IMR-90 (cell line): ENCODE measurements at regions not wholly inside any gene's neighbourhood (a gene's known extent, or its start where the extent isn't known, plus 50 kb on each side); places are given as distances from the start of the nearest gene placed in this dataset.

Experiments used
- ATAC-seq: fragments of 200-7000 bp; cut with Tn5 transposase; 2 replicates; pipeline ENCODE4 v1.9.1; 2020; ENCODE audit warnings: low read depth, mild to moderate bottlenecking, moderate library complexity
- BruUV-seq: library from RNA; stranded (reverse); fragments of 400-500 nt; replicated peaks from 2 replicates; lab custom pipeline; 2021; lab: Mats Ljungman, UMichigan
- CTCF ChIA-PET: fragments of 300-600 bp; formaldehyde crosslinking; extraction: SDS; loops from one replicate; lab custom pipeline; 2021; ENCODE audit warnings: antibody characterized with exemption; lab: Yijun Ruan, JAX
- POLR2A ChIA-PET: fragments of 300-600 bp; sonication (Branson Sonifier 250); formaldehyde crosslinking; loops from one replicate; lab custom pipeline; 2022; ENCODE audit warnings: antibody characterized with exemption; ENCODE audit not compliant: unreplicated experiment; lab: Charles Lee
- DNase-seq: peaks from one replicate; pipeline ENCODE4 v3.0.0; 2013
- H2AFZ ChIP-seq: replicated peaks from 2 replicates; pipeline ENCODE3; 2013; ENCODE audit warnings: low read length, mild to moderate bottlenecking; ENCODE audit not compliant: poor library complexity
- H2AK5ac ChIP-seq: 2 replicates; pipeline ENCODE4 v1.6.1; 2013; ENCODE audit warnings: low read depth, low read length, inconsistent platforms
- H2AK9ac ChIP-seq: replicated peaks from 2 replicates; pipeline ENCODE3; 2013; ENCODE audit warnings: mild to moderate bottlenecking, low read depth, low read length, moderate library complexity; ENCODE audit not compliant: poor library complexity
- H2BK120ac ChIP-seq: 2 replicates; pipeline ENCODE4 v1.6.1; 2013; ENCODE audit warnings: low read depth, low read length, inconsistent platforms
- H2BK15ac ChIP-seq: 3 replicates; pipeline ENCODE4 v1.6.1; 2013; ENCODE audit warnings: low read depth, low read length, inconsistent platforms
- H2BK20ac ChIP-seq: 2 replicates; pipeline ENCODE4 v1.6.1; 2013; ENCODE audit warnings: low read depth, mild to moderate bottlenecking, inconsistent platforms, low read length, moderate library complexity
- H2BK5ac ChIP-seq: 2 replicates; pipeline ENCODE4 v1.6.1; 2013; ENCODE audit warnings: mild to moderate bottlenecking, low read depth, low read length, inconsistent platforms; ENCODE audit not compliant: poor library complexity, severe bottlenecking
- H3K14ac ChIP-seq: replicated peaks from 2 replicates; pipeline ENCODE4 v1.6.1; 2013; ENCODE audit warnings: low read depth, low read length, inconsistent platforms
- H3K18ac ChIP-seq: 2 replicates; pipeline ENCODE4 v1.6.1; 2013; ENCODE audit warnings: low read depth, low read length, control low read depth
- H3K23ac ChIP-seq: 2 replicates; pipeline ENCODE4 v1.6.1; 2013; ENCODE audit warnings: low read depth, low read length, inconsistent platforms
- H3K27ac ChIP-seq: 2 replicates; pipeline ENCODE4 v1.5.1; 2013; ENCODE audit warnings: mild to moderate bottlenecking, control low read depth, low read length; ENCODE audit not compliant: insufficient read depth
- H3K27me3 ChIP-seq: 2 replicates; pipeline ENCODE4 v1.6.1; 2013; ENCODE audit warnings: low read length; ENCODE audit not compliant: control insufficient read depth, insufficient read depth
- H3K36me3 ChIP-seq: 2 replicates; pipeline ENCODE4 v1.6.1; 2013; ENCODE audit warnings: low read length, mixed read lengths; ENCODE audit not compliant: control insufficient read depth, insufficient read depth
- H3K4ac ChIP-seq: 2 replicates; pipeline ENCODE4 v1.6.1; 2013; ENCODE audit warnings: low read depth, low read length, inconsistent platforms
- H3K4me1 ChIP-seq: 2 replicates; pipeline ENCODE4 v1.6.1; 2013; ENCODE audit warnings: low read length, mixed read lengths; ENCODE audit not compliant: control insufficient read depth, insufficient read depth
- H3K4me2 ChIP-seq: 2 replicates; pipeline ENCODE4 v1.6.1; 2013; ENCODE audit warnings: low read depth, mild to moderate bottlenecking, control low read depth, low read length, moderate library complexity
- H3K4me3 ChIP-seq: 2 replicates; pipeline ENCODE4 v1.5.1; 2013; ENCODE audit warnings: low read depth, mild to moderate bottlenecking, control low read depth, low read length, moderate library complexity; ENCODE audit not compliant: insufficient read depth
- H3K56ac ChIP-seq: 2 replicates; pipeline ENCODE4 v1.6.1; 2013; ENCODE audit warnings: low read length, inconsistent platforms; ENCODE audit not compliant: insufficient read depth; ENCODE audit errors: extremely low read depth
- H3K79me1 ChIP-seq, 2 experiments: 2 replicates each; pipeline ENCODE4 v1.6.1; 2013; ENCODE audit warnings: low read length in 2 of 2, inconsistent platforms in 1 of 2, low read depth in 1 of 2
- H3K9ac ChIP-seq: 2 replicates; pipeline ENCODE4 v1.6.1; 2013; ENCODE audit warnings: low read depth, low read length, control low read depth
- H3K9me1 ChIP-seq: 2 replicates; pipeline ENCODE4 v1.6.1; 2013; ENCODE audit warnings: low read length, inconsistent platforms; ENCODE audit not compliant: insufficient read depth
- H3K9me3 ChIP-seq: 2 replicates; pipeline ENCODE4 v1.6.1; 2013; ENCODE audit warnings: low read length; ENCODE audit not compliant: control insufficient read depth, insufficient read depth
- H4K20me1 ChIP-seq: 2 replicates; pipeline ENCODE4 v1.6.1; 2013; ENCODE audit warnings: low read length, inconsistent platforms; ENCODE audit not compliant: insufficient read depth
- H4K5ac ChIP-seq: 2 replicates; pipeline ENCODE4 v1.6.1; 2013; ENCODE audit warnings: mild to moderate bottlenecking, low read depth, low read length, control low read depth
- H4K8ac ChIP-seq, 2 experiments: 2 replicates each; pipeline ENCODE4 v1.6.1; 2013; ENCODE audit warnings: low read depth in 2 of 2, low read length in 2 of 2, control low read depth in 1 of 2, inconsistent platforms in 1 of 2
- H4K91ac ChIP-seq: 2 replicates; pipeline ENCODE4 v1.6.1; 2013; ENCODE audit warnings: low read depth, low read length, inconsistent platforms; ENCODE audit not compliant: insufficient read depth
- BHLHE40 ChIP-seq: fragments of 150-350 bp; IDR thresholded peaks from 2 replicates; pipeline ENCODE4 v1.6.1; 2016; ENCODE audit warnings: mild to moderate bottlenecking, low read depth, low read length
- CHD1 ChIP-seq: IDR thresholded peaks from 2 replicates; pipeline ENCODE4 v1.6.1; 2012; ENCODE audit warnings: low read depth, low read length, improper control_type of control experiment
- CTCF ChIP-seq: conservative IDR thresholded peaks from 2 replicates; pipeline ENCODE4 v1.5.1; 2012; ENCODE audit warnings: mild to moderate bottlenecking, low read depth, low read length, improper control_type of control experiment
- FOS ChIP-seq: fragments of 150-350 bp; IDR thresholded peaks from 2 replicates; pipeline ENCODE4 v1.6.1; 2016; ENCODE audit warnings: low read depth, low read length
- MAFK ChIP-seq: IDR thresholded peaks from 2 replicates; pipeline ENCODE4 v1.6.1; 2012; ENCODE audit warnings: low read depth, low read length, improper control_type of control experiment
- MXI1 ChIP-seq: IDR thresholded peaks from 2 replicates; pipeline ENCODE4 v1.6.1; 2012; ENCODE audit warnings: low read depth, mild to moderate bottlenecking, low read length, moderate library complexity, borderline replicate concordance
- NFE2L2 ChIP-seq: fragments of 150-350 bp; IDR thresholded peaks from 2 replicates; pipeline ENCODE4 v1.6.1; 2016; ENCODE audit warnings: low read depth, mild to moderate bottlenecking, low read length
- POLR2A ChIP-seq: IDR thresholded peaks from 2 replicates; pipeline ENCODE4 v1.6.1; 2012; ENCODE audit warnings: mild to moderate bottlenecking, low read depth, low read length
- RAD21 ChIP-seq: IDR thresholded peaks from 2 replicates; pipeline ENCODE4 v1.6.1; 2012; ENCODE audit warnings: low read length, improper control_type of control experiment
- RCOR1 ChIP-seq: IDR thresholded peaks from 2 replicates; pipeline ENCODE4 v1.6.1; 2012; ENCODE audit warnings: mild to moderate bottlenecking, low read length, improper control_type of control experiment; ENCODE audit not compliant: insufficient replicate concordance
- RFX5 ChIP-seq: IDR thresholded peaks from 2 replicates; pipeline ENCODE4 v1.8.0; 2012; ENCODE audit warnings: low read depth, mild to moderate bottlenecking, low read length, moderate library complexity
- SMC3 ChIP-seq: fragments of 150-350 bp; IDR thresholded peaks from 2 replicates; pipeline ENCODE4 v1.6.1; 2016; ENCODE audit warnings: low read depth, mild to moderate bottlenecking, antibody characterized with exemption, low read length, moderate library complexity
- USF2 ChIP-seq: fragments of 150-350 bp; IDR thresholded peaks from 2 replicates; pipeline ENCODE4 v1.6.1; 2017; ENCODE audit warnings: mild to moderate bottlenecking, antibody characterized with exemption, low read length, low read depth
- WGBS, 2 experiments: methylation state at CpG; one replicate each; pipeline versions ENCODE4 v1.1.5 to v1.1.7; 2013; ENCODE audit warnings: missing lambda C conversion rate in 2 of 2; ENCODE audit not compliant: insufficient read length in 1 of 2; ENCODE audit errors: extremely low coverage in 2 of 2; 5-methylcytosine and 5-hydroxymethylcytosine counted together
- dilution Hi-C: fragments of 300-500 bp; cut with HindIII; formaldehyde crosslinking; loops from one replicate; pipeline ENCODE4 v1.14.3; 2018; ENCODE audit warnings: low sequenced_read_pairs; ENCODE audit not compliant: unreplicated experiment
- in situ Hi-C: fragments of 300-500 bp; cut with MboI; formaldehyde crosslinking; loops from 3 replicates; pipeline ENCODE4 v1.14.3; 2019; ENCODE audit warnings: low sequenced_read_pairs, inconsistent platforms, mixed read lengths
- intact Hi-C: fragments of 100-400 bp; cut with micrococcal nuclease; formaldehyde crosslinking; loops from 2 replicates; pipeline ENCODE4 v1.10.0; 2022
- TF ChIP-seq, protein P1 (sequence below): fragments of 150-350 bp; IDR thresholded peaks from 2 replicates; pipeline ENCODE4 v1.6.1; 2016; ENCODE audit warnings: low read depth, mild to moderate bottlenecking, low read length, moderate library complexity, borderline replicate concordance

DNA sequence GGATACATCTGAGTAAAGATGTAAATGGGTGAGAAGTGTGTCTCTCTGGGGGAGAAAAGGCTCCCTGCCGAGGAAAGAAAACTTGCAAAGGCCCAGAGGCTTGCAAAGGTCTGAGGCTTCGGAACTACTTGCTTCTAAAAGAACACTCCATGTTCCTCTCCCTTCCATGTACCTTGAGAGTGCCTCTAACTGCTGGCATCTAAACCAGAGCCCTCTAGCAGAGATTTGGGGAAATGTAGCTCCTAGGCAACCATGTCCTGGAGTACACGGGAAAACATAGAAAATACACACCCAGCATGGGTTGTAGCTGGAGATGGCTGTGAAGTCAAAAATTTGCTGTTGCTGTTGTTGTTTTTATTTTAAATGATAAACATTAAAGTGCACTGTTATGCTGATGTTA is 151.6 kb downstream of the SYK start:
- peaks cover 16% of the 10 kb centered on the region for H3K9me1 ChIP-seq
- no peak overlapping the region for H3K4ac ChIP-seq
- ATAC-seq (no peak), DNase-seq (no peak)
- H3K27me3 ChIP-seq: no peaks in the 10 kb centered on the region
- ChIA-PET CTCF (no interaction called here), POLR2A (no interaction called here)
- H4K8ac ChIP-seq: no peak overlapping the region
- peaks cover 13% of the 10 kb centered on the region for H3K4me1 ChIP-seq
- H2BK15ac ChIP-seq: no peak overlapping the region
- H4K20me1 ChIP-seq: no peaks in the 10 kb centered on the region
- H2AK9ac ChIP-seq: no peak overlapping the region
- no TSS peak for BruUV-seq
- no peak overlapping the region for H2AK5ac ChIP-seq
- H3K4me2 ChIP-seq: no peak overlapping the region
- no peak overlapping the region for H3K18ac ChIP-seq
- H2BK20ac ChIP-seq: no peak overlapping the region
- dilution Hi-C loops (no loop called here), in situ Hi-C loops (no loop called here), intact Hi-C loops (no loop called here)
- H4K91ac ChIP-seq: no peak overlapping the region
- no peak overlapping the region for H3K56ac ChIP-seq
- H2BK5ac ChIP-seq: no peak overlapping the region
- TF ChIP-seq, protein P1, sequence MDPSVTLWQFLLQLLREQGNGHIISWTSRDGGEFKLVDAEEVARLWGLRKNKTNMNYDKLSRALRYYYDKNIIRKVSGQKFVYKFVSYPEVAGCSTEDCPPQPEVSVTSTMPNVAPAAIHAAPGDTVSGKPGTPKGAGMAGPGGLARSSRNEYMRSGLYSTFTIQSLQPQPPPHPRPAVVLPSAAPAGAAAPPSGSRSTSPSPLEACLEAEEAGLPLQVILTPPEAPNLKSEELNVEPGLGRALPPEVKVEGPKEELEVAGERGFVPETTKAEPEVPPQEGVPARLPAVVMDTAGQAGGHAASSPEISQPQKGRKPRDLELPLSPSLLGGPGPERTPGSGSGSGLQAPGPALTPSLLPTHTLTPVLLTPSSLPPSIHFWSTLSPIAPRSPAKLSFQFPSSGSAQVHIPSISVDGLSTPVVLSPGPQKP: no peak
- TF ChIP-seq FOS (no peak), CTCF (no peak), BHLHE40 (no peak), RAD21 (no peak), MAFK (no peak), RCOR1 (no peak), MXI1 (no peak), NFE2L2 (no peak), POLR2A (no peak), SMC3 (no peak), RFX5 (no peak), CHD1 (no peak), USF2 (no peak)
- H3K23ac ChIP-seq: no peak overlapping the region
- H3K4me3 ChIP-seq: no peak overlapping the region
- H3K79me1 ChIP-seq: no peaks in the 10 kb centered on the region
- H3K9ac ChIP-seq: no peak overlapping the region
- no CpG with 5 or more reads among the region's 3 CpGs for WGBS, 2 experiments
- no peak overlapping the region for H2BK120ac ChIP-seq
- no peak overlapping the region for H4K5ac ChIP-seq
- H3K14ac ChIP-seq: no peak overlapping the region
- H3K9me3 ChIP-seq: peaks cover 4% of the 10 kb centered on the region; the same call in 1 of the 2 replicates
- no peaks in the 10 kb centered on the region for H3K36me3 ChIP-seq
- no peak overlapping the region for H2AFZ ChIP-seq
- H3K27ac ChIP-seq: no peak overlapping the region
